NB4 (cell line): ENCODE measurements at regions not wholly inside any gene's neighbourhood (a gene's known extent, or its start where the extent isn't known, plus 50 kb on each side); places are given as distances from the start of the nearest gene placed in this dataset.

ENCODE experiments used
- POLR2A ChIP-seq: IDR thresholded peaks from 2 replicates; pipeline ENCODE4 v1.6.1; 2011; ENCODE audit warnings: mild to moderate bottlenecking; ENCODE audit not compliant: insufficient read length; ENCODE audit errors: extremely low read depth
- TF ChIP-seq, protein P1 (sequence below): IDR thresholded peaks from one replicate; pipeline ENCODE4 v1.5.1; 2012; ENCODE audit warnings: low read depth, low read length
- TF ChIP-seq, protein P2 (sequence below): IDR thresholded peaks from 2 replicates; pipeline ENCODE4 v1.6.1; 2011; ENCODE audit warnings: low read depth, low read length

DNA sequence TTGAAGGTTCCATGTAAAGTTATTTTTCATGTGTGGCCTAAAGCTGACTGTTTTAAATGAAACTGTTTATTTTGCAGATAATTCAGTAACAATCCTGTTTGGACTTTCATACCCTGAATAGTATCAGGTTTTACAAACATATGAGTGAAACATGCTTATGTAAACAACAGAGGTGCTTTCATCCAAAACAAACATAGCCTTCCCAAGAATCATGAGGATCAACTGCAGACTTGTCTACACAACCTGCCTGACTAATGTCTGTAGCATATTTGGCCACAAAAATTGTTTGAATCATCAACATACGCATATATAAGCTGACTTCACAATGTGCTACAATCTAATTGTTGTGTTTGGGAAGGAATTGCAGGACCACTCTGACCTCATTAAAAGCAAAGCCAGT is 190.4 kb downstream of the DIPK2A start:
- TF ChIP-seq, protein P1, sequence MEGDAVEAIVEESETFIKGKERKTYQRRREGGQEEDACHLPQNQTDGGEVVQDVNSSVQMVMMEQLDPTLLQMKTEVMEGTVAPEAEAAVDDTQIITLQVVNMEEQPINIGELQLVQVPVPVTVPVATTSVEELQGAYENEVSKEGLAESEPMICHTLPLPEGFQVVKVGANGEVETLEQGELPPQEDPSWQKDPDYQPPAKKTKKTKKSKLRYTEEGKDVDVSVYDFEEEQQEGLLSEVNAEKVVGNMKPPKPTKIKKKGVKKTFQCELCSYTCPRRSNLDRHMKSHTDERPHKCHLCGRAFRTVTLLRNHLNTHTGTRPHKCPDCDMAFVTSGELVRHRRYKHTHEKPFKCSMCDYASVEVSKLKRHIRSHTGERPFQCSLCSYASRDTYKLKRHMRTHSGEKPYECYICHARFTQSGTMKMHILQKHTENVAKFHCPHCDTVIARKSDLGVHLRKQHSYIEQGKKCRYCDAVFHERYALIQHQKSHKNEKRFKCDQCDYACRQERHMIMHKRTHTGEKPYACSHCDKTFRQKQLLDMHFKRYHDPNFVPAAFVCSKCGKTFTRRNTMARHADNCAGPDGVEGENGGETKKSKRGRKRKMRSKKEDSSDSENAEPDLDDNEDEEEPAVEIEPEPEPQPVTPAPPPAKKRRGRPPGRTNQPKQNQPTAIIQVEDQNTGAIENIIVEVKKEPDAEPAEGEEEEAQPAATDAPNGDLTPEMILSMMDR: no peak
- no peak for TF ChIP-seq POLR2A
- TF ChIP-seq, protein P2, sequence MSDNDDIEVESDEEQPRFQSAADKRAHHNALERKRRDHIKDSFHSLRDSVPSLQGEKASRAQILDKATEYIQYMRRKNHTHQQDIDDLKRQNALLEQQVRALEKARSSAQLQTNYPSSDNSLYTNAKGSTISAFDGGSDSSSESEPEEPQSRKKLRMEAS: no peak
